ENCODE measurements at regions not wholly inside any gene's neighbourhood (a gene's known extent, or its start where the extent isn't known, plus 50 kb on each side); places are given as distances from the start of the nearest gene placed in this dataset.
"Not testable (repeated sequence)": the region's sequence is repeated elsewhere in the genome, so short reads cannot be mapped to it uniquely, and the experiment has no call there.

DNA sequence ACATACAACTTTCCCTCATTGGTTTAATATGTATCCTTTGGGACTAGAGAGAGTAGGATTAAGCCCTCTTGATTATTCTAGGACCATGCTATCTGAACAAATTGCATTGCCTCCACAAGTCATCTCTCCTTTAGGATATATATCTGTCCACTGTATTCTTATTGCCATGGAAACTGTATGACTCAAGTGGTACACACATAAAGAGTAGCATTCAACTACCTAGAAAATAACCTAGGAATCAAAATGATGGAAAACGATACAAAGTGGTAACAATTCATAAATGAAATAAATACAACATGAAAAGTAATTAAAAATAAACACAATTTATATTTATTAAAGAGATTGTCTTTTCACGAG lies 212.1 kb upstream of the P2RY1 start:
- DNase-seq = no peak

DNA sequence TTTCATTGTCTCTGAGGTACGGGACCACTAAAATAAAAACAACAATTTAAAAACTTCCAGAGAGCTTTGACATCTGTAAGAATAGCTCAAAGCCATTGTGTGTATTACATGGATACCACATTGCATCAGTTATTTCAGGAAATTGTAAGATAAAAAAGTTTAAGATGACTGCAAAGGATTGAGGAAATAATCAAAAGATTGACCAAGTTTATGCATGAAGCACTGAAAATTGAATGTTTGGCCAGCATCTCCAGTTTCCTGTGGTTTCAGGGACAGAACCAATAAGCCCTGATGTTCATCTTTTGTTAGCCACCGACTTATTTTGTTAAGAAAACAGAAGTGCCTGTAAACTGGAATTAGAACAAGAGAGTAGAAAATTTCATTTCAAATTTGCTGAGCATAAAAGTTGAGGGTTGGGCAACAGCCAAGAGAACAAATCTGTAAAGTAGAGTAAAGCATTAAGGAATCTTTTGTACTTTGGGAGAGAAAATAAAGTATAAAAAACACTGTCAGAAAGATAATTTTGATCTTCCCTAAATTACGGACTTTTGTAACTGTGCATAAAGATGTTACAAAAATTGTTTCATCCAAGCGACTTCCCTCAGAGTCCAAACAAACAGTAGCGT lies 211.5 kb upstream of the P2RY1 start:
- no peak for DNase-seq

DNA sequence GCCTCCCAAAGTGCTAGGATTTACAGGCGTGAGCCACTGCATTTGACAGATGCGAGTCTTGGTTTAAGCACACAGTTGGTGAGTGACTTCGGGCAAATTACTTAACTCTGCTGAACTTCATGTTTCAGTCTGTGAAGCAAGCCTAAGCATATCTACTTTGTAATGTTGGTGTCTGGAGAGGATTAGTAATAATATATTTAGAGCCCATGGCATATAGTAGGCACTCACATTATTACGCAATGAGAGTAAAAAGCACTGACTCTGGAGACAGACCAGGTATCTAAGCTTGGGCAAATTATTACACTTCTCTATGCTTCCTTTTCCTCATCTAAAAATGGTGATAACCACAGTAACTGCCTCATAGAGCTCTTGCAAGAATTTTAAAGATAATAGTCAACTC lies 208.7 kb upstream of the P2RY1 start:
- no peak for DNase-seq

DNA sequence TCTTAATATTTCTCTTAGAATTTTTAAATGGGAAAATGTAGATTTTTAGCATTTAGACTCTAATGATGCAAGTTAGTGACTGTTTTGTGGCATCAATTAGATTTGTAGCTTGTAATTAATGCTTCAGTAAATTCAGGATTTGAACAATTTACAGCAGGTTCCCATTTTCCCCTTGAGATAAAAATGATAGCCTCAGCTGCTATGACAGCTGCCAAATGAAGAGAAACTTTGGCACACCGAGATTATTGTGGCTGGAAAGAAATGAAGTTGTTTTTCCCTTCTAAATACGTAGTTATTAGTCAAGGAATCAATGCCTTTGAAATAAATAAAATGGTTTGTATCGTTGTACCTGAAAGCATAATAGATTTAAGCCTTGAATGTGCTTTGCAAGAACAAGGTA lies 206.4 kb upstream of the P2RY1 start:
- DNase-seq = no peak

DNA sequence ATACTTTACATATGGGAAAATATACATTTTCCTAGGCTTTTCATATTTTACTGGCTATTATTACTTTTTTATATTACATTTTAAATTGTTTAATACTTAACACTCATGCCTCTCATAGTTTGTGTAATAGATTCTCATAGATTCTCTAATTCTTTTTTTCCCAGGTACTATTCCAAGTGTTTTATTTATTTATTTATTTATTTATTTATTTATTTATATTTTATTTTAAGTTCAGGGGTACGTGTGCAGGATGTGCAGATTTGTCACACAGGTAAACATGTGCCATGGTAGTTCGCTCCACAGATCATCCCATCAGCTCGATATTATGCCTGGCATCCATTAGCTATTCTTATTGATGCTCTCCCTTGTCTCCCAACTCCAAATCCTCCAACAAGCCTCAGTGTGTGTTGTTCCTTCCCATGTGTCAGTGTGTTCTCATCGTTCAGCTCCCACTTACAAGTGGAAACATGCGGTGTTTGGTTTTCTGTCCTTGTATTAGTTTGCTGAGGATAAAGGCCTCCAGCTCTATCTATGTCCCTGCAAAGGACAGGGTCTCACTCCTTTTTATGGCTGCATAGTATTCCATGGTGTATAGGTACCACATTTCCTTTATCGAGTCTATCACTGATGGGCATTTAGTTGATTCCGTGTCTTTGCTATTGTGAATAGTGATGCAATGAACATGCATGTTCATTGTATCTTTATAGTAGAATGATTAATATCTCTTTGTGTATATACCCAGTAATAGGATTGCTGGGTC lies 205.4 kb upstream of the P2RY1 start:
- DNase-seq = no peak

DNA sequence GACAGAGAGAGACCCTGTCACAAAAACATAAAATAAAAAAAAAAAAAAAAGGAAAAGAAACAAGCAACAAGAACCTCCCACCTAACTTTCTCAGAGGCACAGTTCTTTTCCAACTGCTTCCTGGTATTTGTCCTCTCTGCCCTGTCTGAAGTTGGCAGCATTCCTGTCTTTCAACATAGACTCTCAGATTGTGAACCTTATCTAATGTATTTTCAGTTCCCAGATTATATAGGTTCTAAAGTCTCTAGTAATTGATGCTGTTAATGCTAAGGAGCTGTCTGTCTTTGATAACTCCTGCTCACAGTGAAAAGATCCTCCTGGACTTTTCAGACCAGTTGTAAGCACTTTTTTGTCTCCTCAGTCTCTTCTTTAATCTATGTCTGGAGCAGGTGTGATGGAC lies 199.5 kb upstream of the P2RY1 start:
- DNase-seq = no peak

DNA sequence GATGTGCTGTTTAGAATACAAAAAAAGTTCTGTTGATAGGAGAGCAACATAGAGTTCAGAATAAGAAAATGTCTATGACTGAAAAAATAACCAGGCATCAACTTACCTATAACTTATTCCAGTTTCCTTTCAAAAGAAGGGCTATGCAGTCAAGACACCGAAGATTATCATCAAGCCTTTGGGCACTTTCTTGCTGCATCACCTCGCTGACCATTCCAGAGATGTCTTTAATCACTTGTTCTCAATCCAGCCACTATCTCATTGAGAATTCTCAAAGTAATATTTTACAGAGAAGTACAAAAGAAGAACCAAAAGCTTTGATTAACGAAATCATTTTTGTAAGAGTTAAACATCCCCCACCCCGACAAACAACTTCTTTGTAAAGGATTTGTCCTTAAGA lies 198.3 kb upstream of the P2RY1 start:
- no peak for DNase-seq

DNA sequence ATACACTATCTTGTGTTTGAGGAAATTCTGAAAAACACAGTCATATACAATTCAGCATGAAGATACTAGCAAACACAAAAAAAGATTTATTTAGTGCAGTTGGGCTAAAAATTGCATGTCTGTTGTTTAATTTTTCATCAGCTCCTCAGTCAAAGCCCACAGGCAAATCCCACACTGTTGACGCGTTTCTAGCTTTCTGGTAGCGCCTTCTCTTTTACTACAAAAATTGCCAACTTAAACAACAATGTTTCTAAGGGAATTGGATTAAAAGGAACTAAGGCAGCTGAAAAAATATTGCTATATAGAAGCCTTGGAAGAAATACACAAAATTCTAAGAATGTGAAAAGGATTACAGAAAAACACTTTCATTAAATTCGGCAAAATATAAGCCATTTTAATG lies 196.7 kb upstream of the P2RY1 start:
- no peak for DNase-seq

DNA sequence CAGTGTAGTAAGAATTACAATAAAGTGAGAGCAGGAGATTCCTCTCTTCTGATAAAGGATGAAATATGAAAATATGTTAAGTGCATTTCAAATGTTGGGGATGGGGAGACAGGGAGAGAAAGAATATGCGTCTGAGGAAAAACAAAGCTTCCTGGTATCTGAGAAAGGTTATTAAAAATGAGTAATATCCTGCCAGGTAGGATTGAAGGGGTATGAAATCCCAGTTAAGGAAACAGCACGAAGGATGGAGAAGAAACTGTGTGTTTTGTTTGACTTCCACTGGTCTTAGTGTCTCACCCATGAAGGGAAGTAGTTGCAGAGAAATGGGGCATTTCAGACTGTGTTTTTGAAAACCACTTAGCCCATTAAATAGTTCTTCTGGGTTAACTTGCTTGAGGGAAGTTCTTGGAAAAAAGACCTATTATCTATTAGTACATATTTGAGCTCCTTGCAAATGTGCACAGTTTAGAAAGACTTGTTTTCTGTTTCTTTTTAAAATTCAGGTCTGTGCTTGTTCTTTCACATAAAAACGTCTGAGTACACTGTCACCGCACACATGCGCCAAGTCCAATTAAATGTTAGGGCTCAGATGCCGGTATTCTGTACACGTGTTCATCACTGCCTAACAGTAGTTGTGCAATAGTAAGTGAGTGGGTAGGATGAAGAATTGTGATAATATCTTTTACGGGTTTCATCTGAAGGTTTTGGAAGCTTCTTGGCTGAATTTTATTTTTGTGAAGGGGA lies 196.1 kb upstream of the P2RY1 start:
- DNase-seq = no peak

DNA sequence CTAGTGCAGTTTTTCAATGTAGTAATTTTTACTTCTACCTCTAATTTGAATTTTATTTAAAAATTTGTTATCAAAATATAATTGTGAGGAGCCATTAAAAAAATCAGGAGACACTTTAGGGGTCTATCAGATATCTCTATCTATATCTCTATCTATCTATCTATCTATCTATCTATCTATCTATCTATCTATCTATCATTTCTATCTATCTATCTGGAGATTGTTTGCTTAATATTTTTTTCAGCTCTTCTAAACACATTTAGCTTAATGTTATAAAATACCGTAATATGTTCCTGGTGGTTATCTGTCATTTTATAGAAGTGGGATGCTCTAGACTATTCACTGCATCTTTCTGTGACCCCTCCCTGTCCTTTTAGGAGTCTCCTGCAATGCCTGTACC lies 193.7 kb upstream of the P2RY1 start:
- no peak for DNase-seq

DNA sequence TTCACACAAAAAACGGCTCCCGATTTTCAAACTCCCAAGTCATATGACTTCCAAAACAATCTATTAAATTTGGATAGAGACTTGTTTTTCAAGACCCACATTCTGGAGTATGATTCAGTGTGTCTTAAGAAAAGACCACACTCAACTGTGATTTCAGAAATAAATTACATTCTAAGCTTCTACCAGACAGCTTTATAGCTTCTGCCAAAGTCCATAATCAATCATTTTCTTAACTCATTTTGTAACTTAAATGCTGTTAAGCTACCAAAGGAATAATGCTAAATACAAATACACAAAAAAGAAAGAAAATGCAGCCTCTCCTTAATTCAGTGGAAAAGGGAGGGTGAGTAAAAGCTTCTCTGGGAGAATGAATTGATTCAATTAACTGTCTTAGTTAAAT lies 192.3 kb upstream of the P2RY1 start:
- DNase-seq = no peak

DNA sequence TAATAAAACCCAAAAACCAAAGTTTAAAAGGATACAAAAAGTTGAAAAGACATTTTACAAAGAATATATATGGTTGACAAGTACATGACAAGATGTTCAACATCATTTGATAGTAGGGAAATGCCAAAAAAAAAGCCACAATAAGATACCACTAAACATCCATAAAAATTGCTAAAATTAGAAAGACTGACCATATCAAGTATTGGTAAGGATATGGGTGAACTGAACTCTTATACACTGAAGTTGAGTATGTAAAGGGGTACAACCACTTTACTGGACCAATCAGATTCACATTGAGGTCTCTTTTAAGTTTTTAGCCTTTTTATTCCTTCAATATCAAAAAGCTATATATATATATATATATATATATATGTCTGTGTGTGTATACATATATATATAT lies 190.5 kb upstream of the P2RY1 start:
- no peak for DNase-seq

DNA sequence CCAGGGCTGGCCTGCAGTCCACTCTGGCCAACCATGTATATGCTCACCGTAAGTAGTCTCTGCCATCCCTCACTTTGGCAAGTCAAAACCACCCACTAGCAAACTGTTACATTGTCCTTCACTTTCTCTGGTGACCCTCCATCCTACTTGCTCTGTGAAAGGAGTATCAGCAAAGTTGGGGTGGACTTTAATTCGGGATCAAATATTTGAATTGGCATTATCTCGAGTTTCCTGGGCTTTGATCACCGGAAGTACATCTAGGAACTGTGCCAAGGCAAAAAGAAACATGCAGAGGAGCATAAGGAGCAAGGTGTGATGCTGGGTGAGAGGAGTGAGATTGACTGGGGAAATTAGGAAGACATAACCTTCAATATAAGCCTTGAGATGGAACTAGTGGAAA lies 188.9 kb upstream of the P2RY1 start:
- no peak for DNase-seq

DNA sequence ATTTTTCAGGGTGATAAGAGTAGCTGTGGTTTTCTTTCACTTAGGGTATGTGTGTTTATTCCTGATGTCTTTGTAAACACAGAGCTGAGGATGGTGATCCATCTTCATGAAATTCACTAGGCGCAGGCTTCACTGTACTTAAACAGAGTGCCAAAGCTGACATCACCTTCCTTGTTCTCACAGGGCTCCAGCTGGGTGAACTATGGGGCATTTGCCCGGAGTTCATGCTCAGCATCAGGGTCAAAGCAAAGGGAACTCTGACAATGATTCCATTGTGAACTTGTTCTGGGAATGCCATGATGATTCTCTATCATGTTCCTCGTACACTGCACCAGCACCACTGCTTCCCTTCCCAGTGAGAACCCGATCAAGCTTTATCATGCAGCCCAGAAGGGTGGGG lies 184.8 kb upstream of the P2RY1 start:
- DNase-seq = no peak

DNA sequence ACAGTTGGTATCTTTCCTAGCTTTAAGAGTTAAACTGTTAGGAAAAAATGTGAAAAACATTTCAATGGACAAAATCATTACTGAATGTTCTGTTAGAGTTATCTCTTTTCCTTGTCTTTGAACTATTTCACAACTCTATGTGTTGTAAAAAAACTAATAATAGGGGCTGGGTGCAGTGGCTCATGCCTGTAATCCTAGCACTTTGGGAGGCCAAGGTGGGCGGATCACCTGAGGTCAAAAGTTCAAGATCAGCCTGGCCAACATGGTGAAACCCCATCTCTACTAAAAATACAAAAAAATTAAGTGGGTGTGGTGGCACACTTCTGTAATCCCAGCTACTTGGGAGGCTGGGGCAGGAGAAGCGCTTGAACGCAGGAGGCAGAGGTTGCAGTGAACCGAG lies 184.0 kb upstream of the P2RY1 start:
- DNase-seq = not testable (repeated sequence)

DNA sequence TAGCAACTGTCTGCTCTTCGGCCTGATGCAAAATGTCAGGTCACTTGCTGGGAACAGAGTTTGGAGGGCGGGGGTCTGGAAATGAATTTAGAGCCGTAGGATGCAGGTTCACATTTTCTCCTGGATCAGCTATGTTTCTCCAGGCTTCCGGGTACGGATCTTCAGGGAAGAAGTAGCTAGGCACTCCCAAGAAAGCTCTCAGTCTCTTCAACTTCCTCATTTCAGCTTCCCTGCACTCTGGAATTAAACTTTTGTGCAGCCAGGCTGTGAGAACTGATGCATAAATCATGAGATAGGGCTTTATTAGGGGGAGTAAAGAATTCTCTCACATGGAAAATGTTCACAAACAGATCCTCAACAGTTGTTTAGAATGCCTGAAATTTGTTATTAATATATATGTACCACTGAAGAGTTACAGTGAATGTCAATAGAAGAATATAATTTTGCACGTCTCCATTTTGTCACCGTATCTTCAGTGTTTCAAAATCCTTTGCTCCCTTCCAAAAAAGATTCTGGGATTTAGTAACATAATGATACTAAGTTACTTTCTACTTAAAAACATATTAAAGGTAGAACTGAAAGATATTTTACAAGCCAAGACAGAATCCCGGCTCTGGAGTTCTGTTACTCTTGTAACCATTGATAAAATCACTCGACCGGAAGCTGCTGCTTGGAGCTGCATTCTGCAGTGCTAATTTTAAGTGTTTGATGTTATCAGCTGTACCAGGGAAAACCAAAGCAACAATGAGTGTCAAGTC lies 178.5 kb upstream of the P2RY1 start:
- no peak for DNase-seq

DNA sequence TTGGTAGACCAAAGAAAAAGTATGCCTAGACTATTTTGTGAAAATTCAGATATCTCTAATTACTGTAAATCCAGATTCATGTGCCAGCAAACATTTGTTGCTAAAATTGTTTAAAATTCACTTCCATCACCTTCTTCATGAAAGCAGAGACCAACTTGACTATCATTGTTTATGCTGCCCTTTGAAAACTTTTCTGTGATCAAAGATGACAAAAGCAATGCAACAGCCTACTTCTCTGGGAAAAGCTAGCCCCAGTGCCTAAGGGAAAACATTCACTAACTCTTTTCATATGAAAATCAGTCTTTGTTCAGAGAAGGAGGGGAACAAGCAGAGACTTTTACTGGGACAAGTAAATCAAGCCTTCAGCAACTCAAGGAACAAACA lies 178.0 kb upstream of the P2RY1 start:
- DNase-seq = no peak

DNA sequence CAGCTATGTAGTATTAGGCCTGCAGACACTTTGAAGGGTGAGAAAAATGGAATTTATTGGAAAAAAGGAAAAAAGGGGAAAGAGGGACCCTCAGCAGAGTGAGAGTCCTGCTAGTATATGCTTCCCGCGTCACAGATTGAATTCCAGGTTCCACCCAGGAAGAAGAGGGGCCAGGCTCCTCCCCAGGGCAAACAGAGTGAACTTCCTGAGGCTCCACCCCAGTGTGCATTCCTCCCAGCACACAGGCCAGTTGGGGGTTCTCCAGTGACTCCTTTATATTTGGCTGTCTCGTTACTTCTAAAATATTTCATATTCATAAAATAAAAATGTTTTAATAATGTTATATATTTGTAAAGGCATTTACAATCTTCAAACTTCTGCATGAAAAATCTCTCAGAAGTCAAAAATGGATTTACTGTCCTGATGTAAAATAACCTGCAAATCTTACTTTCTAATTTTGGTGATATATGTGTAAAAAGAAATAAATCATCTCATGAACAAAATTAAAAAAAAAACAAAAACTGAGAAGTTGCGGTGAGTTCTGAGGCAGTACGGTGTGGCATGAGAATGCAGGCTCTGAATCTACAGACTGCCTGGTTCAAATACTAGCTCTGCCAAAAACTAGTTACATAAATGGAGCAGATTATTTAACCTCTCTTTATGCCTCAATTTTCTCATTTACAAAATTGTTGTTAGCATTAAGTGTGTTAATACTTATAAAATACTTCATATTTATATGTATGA lies 175.8 kb upstream of the P2RY1 start:
- no peak for DNase-seq

DNA sequence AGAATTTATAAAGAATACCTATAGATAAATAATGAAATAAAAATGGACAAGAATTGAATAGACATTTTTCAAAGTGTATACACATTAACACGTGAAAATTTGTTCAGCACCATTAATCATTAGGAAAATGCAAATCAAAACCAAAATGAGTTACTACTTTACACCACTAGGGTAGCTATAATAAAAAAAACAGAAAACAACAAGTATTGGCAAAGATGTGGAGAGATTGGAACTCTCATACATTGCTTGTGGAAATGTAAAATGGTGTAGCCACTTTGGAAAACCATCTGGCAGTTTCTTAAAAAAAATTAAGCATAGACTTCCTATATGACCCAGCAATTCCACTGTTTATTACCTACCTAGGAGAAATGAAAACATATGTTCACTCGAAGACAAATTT lies 172.8 kb upstream of the P2RY1 start:
- no peak for DNase-seq

DNA sequence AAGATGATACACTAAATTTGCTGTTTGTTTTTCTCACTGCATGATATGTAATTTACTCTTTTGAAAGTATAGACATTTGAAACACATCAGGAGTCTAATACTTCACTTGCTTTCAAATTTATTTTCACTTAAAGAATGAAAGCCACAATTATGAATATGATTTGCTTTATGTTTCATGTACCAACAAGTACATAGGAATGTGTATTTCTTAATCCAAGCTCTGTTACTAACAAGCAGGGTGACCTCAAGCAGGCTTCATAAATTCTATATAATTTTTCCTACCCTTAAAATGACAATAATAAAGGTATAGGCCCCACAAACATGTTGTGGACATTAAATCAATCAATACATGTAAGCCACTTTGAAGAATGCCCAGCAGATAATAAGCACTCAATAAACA lies 170.2 kb upstream of the P2RY1 start:
- no peak for DNase-seq

DNA sequence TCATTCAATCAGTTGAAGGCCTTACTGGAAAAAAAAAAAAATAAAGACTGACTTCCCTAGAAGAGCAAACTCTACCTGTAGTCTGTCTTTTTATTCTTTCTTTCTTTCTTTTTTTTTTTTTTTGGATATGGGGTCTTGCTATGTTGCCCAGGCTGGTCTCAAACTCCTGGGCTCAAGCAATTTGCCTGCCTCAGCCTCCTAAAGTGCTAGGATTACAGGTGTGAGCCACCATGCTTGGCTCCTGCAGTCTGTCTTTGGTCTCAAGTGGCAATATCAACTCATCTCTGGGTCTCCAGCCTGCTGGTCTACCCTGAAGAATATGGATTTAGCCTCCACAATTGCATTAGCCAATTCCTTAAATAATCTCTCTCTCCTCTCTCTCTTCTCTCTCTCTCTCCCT lies 167.7 kb upstream of the P2RY1 start:
- no peak for DNase-seq

DNA sequence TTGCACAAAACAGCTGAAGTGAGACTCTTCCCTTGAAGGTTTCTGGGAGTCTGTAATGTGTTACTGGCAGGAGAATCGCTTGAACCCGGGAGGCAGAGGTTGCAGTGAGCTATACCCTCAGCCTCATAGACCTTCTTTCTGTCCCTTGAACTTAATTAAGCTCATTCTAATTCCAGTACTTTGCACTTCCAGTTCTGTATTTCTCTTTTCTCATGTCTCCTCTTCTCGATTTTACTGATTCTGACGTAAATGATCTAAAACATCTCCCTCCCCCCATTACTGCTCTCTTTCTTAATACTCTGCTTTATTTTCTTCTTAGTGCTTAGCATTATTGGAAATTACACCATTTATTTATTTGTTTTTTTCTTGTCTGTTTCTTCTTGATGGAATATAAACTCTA lies 165.4 kb upstream of the P2RY1 start:
- DNase-seq = no peak
